ENCODE measurements at regions not wholly inside any gene's neighbourhood (a gene's known extent, or its start where the extent isn't known, plus 50 kb on each side); places are given as distances from the start of the nearest gene placed in this dataset.

GRCh38 chr2:113838744-113839444 lies 51.0 kb upstream of the ACTR3 start:
- Histone ChIP-seq H3K4me2 (ENCODE audit: low read length) (no peak overlapping the region), H3K27ac (no peak overlapping the region), H3K27me3 (ENCODE audit: control insufficient read depth, insufficient read depth, low read length) (no peaks in the 10 kb centered on the region), H3K4me3 (ENCODE audit: low read depth, low read length) (no peak overlapping the region), H3K36me3 (ENCODE audit: control insufficient read depth, insufficient read depth, low read length) (no peaks in the 10 kb centered on the region), H3K9ac (no peak overlapping the region), H3K79me2 (no peaks in the 10 kb centered on the region), H2AFZ (no peak overlapping the region), H3K9me3 (ENCODE audit: control insufficient read depth, low read length) (no peaks in the 10 kb centered on the region), H3K4me1 (peaks cover 4% of the 10 kb centered on the region)
- TF ChIP-seq CTCF (IDR thresholded peaks at IDR 0.05), result no peak

- no peaks in the 10 kb centered on the region for H3K27me3 ChIP-seq (ENCODE audit: control insufficient read depth, insufficient read depth, low read length)
- H3K36me3 ChIP-seq (ENCODE audit: control insufficient read depth, insufficient read depth, low read length), result no peaks in the 10 kb centered on the region
- H3K27ac ChIP-seq, result no peak overlapping the region
- no peaks in the 10 kb centered on the region for H3K4me1 ChIP-seq
- no peaks in the 10 kb centered on the region for H3K9me3 ChIP-seq (ENCODE audit: control insufficient read depth, low read length)
- H3K4me2 ChIP-seq (ENCODE audit: low read length), result no peak overlapping the region
- H3K9ac ChIP-seq, result no peak overlapping the region
- no peak for TF ChIP-seq CTCF (IDR thresholded peaks at IDR 0.05)
- no peaks in the 10 kb centered on the region for H3K79me2 ChIP-seq
- no peak overlapping the region for H2AFZ ChIP-seq
- H3K4me3 ChIP-seq (ENCODE audit: low read depth, low read length), result no peak overlapping the region
Observed at GRCh38 chr2:113838277-113838676, 51.6 kb upstream of the ACTR3 start.

GRCh38 chr2:113834051-113834730 lies 55.7 kb upstream of the ACTR3 start:
- Histone ChIP-seq H3K4me2 (ENCODE audit: low read length) (no peak overlapping the region), H3K9me3 (ENCODE audit: control insufficient read depth, low read length) (no peaks in the 10 kb centered on the region), H3K79me2 (no peaks in the 10 kb centered on the region), H3K27ac (no peak overlapping the region), H3K4me3 (ENCODE audit: low read depth, low read length) (no peak overlapping the region), H3K9ac (no peak overlapping the region), H3K36me3 (ENCODE audit: control insufficient read depth, insufficient read depth, low read length) (no peaks in the 10 kb centered on the region), H2AFZ (no peak overlapping the region), H3K4me1 (no peaks in the 10 kb centered on the region), H3K27me3 (ENCODE audit: control insufficient read depth, insufficient read depth, low read length) (no peaks in the 10 kb centered on the region)
- TF ChIP-seq CTCF (IDR thresholded peaks at IDR 0.05), result no peak

GRCh38 chr2:113832795-113833290 lies 57.0 kb upstream of the ACTR3 start:
- Histone ChIP-seq H3K79me2 (no peaks in the 10 kb centered on the region), H3K27me3 (ENCODE audit: control insufficient read depth, insufficient read depth, low read length) (no peaks in the 10 kb centered on the region), H3K9me3 (ENCODE audit: control insufficient read depth, low read length) (no peaks in the 10 kb centered on the region), H3K4me3 (ENCODE audit: low read depth, low read length) (no peak overlapping the region), H3K4me2 (ENCODE audit: low read length) (no peak overlapping the region), H3K36me3 (ENCODE audit: control insufficient read depth, insufficient read depth, low read length) (no peaks in the 10 kb centered on the region), H3K27ac (no peak overlapping the region), H2AFZ (no peak overlapping the region), H3K4me1 (no peaks in the 10 kb centered on the region), H3K9ac (no peak overlapping the region)
- no peak for TF ChIP-seq CTCF (IDR thresholded peaks at IDR 0.05)

All from parathyroid adenoma (tissue), 2 donors.